DMS79 (cell line): ENCODE measurements at regions not wholly inside any gene's neighbourhood (a gene's known extent, or its start where the extent isn't known, plus 50 kb on each side); places are given as distances from the start of the nearest gene placed in this dataset.
"Not testable (repeated sequence)": the region's sequence is repeated elsewhere in the genome, so short reads cannot be mapped to it uniquely, and the experiment has no call there.

Experiments used
- DNase-seq: peaks from one replicate; lab custom pipeline; 2025; lab: John Stamatoyannopoulos, UW

DNA sequence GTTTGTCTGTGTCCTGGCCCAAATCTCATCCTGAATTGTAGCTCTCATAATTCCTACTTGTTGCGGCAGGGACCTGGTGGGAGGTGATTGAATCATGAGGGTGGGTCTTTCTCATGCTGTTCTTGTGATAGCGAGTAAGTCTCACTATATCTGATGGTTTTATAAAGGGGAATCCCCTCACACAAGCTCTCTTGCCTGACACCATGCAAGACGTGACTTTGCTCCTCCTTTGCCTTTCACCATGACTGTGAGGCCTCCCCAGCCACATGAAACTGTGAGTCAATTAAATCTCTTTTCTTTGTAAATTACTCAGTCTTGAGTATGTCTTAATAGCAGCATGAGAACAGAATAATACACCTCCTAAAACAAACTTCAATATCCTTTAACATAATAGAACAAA, 1065.6 kb downstream of the PLA2G4A start:
- no peak for DNase-seq

DNA sequence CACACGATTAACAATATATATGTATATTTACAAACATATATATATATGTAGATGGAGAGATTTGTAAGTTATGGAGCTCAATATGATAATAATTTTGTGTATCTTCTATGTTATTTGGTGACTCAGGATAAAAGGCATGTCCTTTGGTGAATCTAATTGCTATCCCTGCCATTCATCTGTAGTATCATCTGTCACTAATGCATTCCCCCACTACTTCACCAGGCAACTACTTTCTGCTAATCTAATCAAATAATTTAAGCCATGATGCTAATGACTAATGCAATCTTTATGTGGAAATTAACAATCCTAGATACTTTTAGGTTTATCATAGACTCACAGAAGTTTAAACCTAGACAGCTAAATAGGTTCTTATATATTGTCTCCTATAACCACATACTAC, 1074.5 kb downstream of the PLA2G4A start:
- DNase-seq, result no peak

DNA sequence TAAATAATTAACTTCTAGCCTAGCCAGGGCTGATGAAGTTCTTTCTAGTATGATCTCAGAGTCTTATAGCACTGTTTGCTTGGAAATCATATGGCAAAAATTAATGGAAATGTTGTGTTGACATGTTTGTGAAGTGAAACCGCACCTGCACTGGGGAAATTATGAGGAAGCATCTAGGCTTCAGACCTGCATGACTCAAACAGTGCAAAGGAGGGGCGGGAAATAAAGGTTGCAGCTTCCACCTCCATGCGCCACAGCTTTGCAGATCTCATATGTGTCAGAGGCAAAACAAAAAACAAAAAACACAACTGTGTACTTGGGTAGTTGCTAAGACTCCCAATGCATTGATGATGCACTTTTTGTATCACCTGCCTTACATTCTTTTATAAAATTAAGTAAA, 1080.6 kb downstream of the PLA2G4A start:
- no peak for DNase-seq

DNA sequence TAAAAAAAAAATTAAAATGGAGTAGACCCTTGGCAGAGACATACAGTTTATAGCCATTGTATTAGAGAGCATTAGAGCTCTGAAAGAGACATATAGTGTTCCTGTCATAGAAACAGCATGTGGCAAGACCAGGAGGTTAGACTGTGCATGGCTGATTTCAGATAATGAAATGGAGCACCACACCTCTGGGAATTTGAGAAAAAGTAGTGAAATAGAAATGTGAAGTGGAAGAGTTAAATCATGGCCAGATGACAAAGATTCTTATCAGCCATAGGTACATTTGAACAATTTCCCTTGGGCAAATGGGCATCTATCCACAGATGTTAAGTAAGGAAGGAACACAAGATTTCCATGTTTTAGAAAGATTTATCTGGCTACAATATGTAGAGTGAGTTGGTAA, 1083.1 kb downstream of the PLA2G4A start:
- no peak for DNase-seq

DNA sequence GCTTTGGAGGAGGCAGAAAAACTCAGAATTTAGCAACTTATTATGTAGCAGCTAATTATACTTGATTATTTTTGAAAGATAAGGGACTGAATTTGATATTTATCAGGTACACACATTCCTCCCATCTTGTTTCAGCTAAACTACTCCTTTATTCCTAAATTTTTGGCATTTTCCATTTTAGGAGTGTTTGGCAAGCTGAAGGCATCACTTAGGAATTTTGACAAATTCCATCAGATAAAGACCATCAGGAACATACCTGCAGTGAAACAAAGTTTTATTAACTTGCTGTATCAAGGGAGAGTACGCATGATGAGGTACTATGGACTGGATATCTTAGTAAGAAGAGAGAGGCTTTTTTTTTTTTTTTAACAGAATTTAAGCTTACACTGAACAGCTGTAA, 1092.2 kb downstream of the PLA2G4A start:
- DNase-seq, result no peak

DNA sequence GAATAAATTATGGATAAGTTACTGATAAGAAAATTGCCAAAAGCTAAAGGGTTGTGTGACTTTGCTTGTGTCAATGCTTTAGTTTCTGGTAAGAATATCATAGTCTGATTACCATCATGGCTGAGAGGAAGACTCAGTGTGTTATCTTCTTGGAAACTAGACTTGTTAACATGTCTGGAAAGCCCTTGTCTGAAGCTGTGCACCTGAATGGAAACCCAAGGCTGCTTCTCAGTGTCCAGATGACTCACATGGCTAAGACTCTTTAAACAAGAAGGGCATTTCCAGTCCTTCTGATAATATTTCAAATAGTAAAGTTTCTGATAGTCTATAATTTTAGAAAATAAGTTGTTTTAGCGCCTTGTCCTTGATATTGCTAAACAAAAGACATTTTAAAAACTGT, 1092.7 kb downstream of the PLA2G4A start:
- DNase-seq, result no peak

DNA sequence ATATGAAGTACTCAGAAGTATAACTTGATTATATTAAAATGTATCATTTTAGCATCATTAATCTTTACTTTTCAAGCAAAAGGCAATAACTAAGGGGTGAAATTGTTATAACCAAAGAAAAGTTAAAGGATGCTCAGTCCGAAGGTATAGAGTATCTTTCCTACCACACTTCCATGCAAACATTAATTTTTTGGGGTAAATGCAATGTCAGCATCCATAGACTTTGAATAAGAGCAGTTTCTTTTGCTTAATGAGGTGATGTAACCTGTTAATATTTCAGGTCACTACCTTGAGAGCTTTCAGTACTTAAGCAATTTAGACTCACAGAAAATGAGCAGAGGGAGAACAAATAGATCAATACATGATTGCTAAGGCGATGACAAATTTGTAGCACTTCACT, 1093.5 kb downstream of the PLA2G4A start:
- DNase-seq, result no peak

DNA sequence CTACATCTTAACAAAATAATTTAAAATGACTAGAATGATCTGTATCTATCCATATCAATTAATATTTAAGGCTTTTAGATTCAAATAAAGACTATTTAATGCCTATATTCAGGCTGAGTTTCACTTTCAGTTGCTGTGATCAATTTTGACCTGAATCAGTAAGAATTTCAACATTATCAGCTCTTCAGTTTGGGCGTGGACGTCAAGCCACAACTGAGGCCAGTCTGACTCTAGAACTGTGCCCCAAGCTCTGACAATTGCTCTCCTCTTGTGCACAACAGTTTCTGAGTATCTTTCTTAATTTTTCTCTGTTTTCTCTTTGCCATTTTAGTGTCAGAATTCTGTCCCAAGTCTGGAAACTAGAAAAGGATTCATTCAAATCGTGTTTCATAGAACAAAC, 1095.5 kb downstream of the PLA2G4A start:
- DNase-seq, result no peak

DNA sequence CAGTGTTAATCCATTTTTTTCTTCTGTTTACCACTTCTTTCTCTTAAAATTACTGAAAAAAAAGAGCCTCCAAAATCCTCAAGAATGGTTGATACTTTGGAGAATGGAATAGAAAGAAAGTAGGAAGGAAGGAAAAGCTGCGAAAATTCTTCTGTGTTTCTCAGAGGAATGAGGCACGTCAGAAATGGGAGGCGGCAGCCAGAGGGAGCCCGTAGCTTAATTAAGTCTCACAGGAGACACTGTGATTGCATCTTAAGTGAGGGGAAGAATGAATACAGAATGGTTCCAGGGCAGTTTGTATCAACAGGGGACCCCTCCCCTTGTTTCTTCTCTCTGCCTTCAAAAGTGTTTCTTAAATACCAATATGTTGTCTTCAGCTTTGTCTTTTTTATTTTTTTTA, 1099.5 kb downstream of the PLA2G4A start:
- no peak for DNase-seq

DNA sequence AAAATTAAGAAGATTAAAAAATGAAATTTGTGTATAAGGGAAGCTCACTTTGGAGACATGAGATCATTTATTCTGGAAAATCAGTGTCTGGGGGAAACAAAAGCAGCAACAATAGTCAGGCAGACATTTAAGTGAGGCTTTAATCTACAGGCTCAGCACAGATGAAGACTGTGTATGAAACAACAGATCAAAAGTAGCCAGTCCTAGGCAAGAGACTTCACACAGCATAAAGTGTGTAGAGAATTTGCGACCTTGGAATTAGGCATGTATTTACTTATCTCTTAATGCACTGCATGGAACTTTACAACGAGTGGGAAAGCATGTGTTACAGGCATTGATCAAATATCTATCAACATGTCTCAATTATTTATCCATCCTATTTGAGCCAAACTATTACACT, 1099.9 kb downstream of the PLA2G4A start:
- no peak for DNase-seq

DNA sequence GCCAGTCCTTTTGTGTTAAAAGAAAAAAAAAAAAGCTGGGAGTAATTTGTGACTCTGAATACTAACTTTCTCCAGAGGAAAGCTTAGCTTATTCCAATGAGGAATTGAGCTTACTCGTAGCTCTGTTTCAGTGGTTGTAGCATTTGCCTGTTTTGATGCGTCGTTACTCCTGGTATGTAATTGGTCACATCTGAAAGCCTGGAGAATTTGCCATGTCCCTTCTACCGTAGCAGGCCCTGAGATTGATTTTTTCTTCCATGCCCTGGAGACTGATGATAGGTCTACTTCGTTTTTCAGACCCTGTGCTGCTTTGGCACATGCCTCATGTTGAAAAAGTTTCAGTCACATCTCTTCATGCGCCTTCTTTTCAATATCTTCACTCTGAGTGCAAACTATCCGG, 1103.0 kb downstream of the PLA2G4A start:
- no peak for DNase-seq

DNA sequence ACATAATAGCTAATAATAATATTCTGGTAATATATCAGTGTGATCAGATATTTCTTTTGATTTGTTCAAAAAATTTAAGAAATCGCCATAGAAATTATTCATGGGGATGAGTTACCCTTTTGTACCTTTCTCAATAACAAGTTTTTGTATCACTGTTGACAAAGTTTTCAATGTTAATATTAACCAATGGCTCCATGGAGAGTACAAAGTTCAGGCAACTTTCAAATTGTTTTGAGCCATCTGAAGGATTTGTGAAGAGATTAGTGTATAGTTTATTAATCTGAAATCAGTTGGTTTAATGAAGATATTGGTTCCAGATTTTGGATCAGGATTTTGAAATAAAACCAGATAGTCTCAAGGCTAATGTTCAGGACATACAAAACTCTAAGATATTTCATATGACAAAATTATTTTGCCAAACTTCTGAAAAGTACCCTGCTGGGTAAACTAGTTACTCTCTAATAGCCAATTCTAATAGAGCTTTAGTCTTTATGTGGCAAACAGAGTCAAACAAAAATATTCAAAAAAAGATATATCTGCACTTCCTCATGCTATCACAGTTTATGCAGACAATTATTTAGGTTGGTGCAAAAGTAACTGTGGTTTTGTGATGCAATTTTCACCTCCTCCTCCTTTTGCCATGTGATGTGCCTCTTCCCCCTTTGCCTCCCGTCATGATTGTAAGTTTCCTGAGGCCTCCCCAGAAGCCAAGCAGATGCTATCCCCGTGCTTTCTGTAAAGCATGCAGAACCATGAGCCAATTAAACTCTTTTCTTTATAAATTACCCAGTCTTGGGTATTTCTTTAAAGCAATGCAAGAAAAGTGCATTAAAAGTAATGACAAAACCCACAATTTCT, 1105.0 kb downstream of the PLA2G4A start:
- DNase-seq, result no peak

DNA sequence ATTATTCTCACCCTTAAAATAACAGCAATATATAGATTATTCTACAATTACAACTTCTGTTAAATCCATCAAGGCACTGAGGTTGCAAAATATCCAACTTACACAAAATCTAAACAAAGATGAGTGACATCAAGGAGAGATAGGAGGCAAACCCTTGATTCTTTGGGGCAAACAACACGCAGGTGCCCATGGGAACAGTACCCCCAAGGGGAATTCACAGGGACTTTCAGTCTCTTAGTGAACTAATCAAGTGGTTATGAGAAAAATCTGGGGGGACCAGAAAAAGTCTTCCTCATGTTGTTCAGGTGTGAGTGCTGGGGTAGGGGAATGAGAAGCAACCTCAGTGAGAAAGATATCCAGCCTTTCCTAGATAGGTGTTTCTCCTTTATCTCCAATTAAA, 1107.9 kb downstream of the PLA2G4A start:
- DNase-seq, result no peak

DNA sequence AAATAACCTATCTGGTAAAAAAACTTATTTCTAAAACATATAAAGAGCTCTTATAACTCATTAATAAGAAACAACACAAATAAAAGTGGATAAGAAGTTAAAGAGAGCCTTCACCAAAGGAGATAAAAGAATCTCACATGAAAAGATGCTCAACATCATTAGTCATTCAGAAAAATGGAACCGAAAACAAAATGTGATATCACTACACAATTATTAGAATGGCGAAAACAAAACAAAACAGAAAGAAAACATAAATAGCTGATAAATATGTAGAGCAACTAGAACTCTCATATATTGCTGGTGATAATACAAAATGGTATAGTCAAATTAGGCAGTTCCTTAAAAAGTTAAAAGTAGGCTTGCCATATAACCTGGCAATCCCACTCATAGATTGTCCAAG, 1109.3 kb downstream of the PLA2G4A start:
- DNase-seq, result no peak

DNA sequence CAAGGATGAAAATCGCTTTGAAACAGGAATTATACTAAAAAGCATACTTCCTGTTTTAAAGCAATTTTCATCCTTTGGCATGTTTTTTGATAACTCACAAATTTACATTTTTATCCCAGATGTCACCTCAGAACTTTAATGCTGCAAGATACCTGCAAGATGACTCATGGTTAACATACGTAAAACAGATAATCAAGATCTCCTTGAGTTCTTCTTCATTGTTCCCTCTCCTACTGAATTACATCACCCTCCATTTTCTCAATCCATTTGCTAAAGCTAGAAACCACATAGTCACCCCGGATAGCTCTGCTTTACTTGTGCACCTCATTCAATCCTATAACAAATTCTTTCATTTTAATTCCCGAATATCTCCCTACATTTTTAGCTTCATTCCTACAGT, 1114.2 kb downstream of the PLA2G4A start:
- DNase-seq, result no peak

DNA sequence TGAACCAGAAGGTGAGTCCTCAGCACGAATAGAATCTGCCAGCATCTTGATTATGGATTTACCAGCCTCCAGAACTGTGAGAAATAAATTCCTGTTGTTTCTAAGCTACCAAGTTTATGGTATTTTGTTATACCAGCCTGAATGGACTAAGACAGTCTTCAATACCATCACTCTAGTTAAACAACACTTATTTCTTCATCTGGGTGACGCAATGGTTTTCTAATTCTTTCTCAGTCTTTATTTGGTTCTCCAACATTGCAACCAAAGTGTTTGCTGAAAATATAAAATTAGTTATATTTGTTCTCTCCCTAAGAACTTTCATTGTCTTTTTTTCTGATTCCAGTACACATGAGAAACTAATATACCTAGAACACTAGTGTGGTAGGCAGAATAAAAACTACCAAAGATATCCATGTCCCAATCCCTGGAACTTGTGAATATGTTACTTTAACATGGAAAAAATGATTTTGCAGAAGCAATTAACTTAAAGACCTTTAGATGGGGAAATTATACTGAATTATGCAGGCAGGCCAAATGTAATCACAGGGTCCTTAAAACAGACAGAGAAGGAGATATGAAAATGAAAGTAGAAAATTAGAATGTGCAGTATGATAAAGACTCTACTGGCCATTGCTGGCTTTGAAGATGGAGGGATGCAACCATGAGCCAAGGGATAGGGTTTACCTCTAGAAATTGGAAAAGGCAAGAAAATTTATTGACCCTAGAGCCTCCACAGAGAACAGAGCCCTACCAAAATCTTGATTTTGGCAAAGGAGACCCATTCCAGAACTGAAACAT, 1115.1 kb downstream of the PLA2G4A start:
- no peak for DNase-seq

DNA sequence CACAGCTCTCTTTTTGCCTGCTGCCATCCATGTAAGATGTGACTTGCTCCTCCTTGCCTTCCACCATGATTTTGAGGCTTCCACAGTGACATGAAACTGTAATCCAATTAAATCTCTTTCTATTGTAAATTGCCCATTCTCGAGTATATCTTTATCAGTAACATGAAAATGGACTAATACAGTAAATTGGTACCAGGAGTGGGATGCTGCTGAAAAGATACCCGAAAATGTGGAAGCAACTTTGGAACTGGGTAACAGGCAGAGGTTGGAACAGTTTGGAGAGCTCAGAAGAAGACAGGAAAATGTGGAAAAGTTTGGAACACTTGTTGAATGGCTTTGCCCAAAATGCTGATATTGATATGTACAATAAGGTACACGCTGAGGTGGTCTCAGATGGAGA, 1117.9 kb downstream of the PLA2G4A start:
- not testable (repeated sequence) for DNase-seq

DNA sequence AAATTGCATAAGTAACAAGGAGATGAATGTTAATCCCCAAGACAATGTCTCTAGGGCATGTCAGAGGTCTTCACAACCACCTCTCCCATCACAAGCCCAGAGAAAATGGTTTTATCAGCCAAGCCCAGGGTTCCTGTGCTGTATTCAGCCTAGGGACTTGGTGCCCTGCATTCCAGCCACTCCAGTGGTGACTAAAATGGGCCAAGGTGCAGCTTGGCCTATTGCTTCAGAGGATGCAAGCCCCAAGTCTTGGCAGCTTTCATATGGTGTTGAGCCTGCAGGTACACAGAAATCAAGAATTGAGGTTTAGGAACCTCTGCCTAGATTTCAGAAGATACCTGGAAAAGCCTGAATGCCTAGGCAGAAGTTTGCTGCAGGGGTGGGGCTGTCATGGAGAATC, 1118.6 kb downstream of the PLA2G4A start:
- no peak for DNase-seq

DNA sequence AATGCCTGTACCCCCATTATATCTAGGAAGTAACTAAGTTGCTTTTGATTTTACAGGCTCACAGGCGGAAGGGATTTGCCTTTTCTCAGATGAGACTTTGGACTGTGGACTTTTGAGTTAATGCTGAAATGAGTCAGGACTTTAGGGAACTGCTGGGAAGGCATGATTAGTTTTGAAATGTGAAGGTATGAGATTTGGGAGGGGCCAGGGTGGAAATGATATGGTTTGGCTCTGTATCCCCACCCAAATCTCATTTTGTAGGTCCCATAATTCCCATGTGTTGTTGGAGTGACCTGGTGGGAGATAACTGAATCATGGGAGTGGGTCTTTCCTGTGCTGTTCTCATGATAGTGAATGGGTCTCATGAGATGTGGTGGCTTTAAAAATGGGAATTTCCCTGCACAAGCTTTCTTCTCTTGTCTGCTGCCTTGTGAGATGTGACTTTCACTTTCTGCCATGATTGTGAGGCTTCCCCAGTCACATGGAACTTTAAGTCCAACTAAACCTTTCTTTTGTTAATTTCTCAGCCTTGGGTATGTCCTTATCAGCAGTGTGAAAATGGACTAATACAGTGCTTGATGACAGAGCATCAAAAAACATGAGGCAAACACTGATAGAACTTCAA, 1119.5 kb downstream of the PLA2G4A start:
- no peak for DNase-seq

DNA sequence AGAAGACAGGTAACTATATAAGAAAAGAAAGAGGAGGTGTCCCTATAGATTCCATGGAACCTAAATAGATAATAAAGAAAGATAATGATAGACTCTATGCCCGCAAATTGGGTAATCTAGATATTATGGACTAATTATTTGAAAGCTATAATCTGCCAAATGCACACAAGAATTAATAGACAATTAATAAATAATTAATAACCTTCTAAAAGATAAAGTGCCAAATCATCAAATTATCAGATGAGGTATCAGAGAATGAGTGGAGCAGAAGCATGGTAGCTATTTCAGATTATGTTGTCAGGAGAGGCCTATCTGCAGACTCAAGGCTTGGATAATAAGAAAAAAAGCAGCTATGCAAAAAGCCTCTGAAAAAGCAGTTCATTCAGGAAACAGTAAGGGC, 1120.8 kb downstream of the PLA2G4A start:
- DNase-seq, result no peak

DNA sequence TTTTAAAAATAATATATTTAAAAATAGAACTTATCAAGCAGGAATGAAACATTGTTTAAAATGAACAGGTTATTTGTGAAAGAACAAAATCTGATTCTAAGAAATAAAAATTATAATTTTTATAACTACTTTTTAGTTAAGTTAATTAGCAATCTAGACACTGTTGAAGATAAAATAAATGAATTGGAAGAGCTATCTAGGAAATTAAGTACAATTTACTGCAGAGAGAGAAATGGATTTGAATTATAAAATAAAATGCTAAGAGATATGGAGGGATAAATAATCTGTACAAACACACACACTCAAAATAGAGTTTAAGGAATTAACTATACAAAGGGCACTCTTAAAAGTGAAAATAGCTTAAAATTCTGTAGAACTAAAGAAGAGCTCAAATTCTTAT, 1123.1 kb downstream of the PLA2G4A start:
- DNase-seq, result no peak

DNA sequence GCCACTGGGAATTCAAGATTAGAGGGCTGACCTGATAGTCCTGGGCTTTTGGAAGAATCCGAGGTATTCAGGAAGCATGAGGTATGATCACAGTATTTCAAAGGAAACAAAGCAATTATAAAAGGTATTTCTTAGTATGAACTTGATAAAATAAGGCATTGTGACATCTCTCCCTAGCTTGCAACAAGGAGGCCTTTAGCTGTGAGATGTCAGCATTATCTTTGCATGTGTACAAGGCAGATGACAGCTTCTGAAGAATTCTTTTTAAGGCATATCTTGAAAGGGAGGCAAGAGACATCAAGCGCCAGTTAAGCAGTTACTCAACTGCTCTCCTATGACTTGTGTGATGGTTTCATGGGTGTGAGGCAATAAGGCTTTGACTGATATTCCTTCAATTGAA, 1123.7 kb downstream of the PLA2G4A start:
- DNase-seq, result no peak

DNA sequence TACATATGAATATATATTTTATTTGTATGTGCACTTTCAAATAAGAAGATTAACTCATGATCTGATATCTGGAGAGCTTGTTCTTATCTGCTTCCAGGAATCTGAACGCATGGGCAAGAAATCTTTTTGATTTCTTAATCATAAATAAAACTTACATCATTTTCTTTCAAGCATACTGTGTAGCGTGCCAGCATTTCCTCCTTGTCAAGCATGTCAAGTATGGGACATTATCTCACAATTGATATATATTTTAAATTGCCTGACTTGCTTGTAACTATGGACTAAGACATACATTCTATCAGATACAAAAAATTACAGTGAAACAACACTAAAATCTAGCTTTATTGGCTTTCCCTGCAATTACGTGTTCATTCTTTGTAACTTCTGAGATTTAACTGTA, 1128.2 kb downstream of the PLA2G4A start:
- DNase-seq, result no peak
